GM23338 (cell line): ENCODE measurements at regions not wholly inside any gene's neighbourhood (a gene's known extent, or its start where the extent isn't known, plus 50 kb on each side); places are given as distances from the start of the nearest gene placed in this dataset.

Source experiments
- CREB1 ChIP-seq: fragments of 250-450 bp; sonication (Bioruptor Pico); IDR thresholded peaks from 2 replicates; pipeline ENCODE4 v1.5.0; 2020; ENCODE audit warnings: low read depth, mild to moderate bottlenecking, moderate library complexity
- EZH2 ChIP-seq: fragments of 200-600 bp; sonication (generic); IDR thresholded peaks from one replicate; pipeline ENCODE4 v1.8.0; 2017; ENCODE audit warnings: antibody characterized with exemption, mild to moderate bottlenecking, low read depth; ENCODE audit not compliant: unreplicated experiment
- EZH2phosphoT487 ChIP-seq: fragments of 200-600 bp; sonication (generic); IDR thresholded peaks from one replicate; pipeline ENCODE4 v1.8.1; 2018; ENCODE audit warnings: antibody characterized with exemption; ENCODE audit not compliant: unreplicated experiment
- JUNB ChIP-seq: IDR thresholded peaks from one replicate; pipeline ENCODE4 v1.6.1; 2016; ENCODE audit warnings: antibody characterized with exemption; ENCODE audit not compliant: unreplicated experiment
- NANOG ChIP-seq: IDR thresholded peaks from 2 replicates; pipeline ENCODE4 v1.6.1; 2016; ENCODE audit warnings: antibody characterized with exemption, borderline replicate concordance
- POLR2AphosphoS5 ChIP-seq: IDR thresholded peaks from 2 replicates; pipeline ENCODE4 v1.6.1; 2016; ENCODE audit warnings: antibody characterized with exemption, low read depth
- STAT1 ChIP-seq: IDR thresholded peaks from one replicate; pipeline ENCODE4 v1.6.1; 2016; ENCODE audit warnings: antibody characterized with exemption; ENCODE audit not compliant: unreplicated experiment
- ZNF114 ChIP-seq: fragments of 250-450 bp; sonication (Bioruptor Pico); IDR thresholded peaks from 2 replicates; pipeline ENCODE4 v1.5.0; 2020; ENCODE audit warnings: mild to moderate bottlenecking, moderate library complexity
- ZNF331 ChIP-seq: fragments of 250-450 bp; sonication (Bioruptor Pico); IDR thresholded peaks from 2 replicates; pipeline ENCODE4 v1.5.0; 2020; ENCODE audit warnings: low read depth, mild to moderate bottlenecking, moderate library complexity
- TF ChIP-seq, protein P1 (sequence below), 2 experiments: fragments of 200-600 bp in 1 of 2; sonication (generic) in 1 of 2; conservative IDR thresholded peaks; 2 replicates each; pipeline versions ENCODE4 v1.5.1 to v1.6.1; 2016 to 2017; ENCODE audit warnings: antibody characterized with exemption in 2 of 2, low read depth in 2 of 2, mild to moderate bottlenecking in 2 of 2, moderate library complexity in 1 of 2
- TF ChIP-seq, protein P2 (sequence below): fragments of 250-450 bp; sonication (Bioruptor Pico); IDR thresholded peaks from 2 replicates; pipeline ENCODE4 v1.5.0; 2020; ENCODE audit warnings: mild to moderate bottlenecking, moderate library complexity
- TF ChIP-seq, protein P3 (sequence below): IDR thresholded peaks from 2 replicates; pipeline ENCODE4 v1.6.1; 2016; ENCODE audit warnings: antibody characterized with exemption
- TF ChIP-seq, protein P4 (sequence below): IDR thresholded peaks from one replicate; pipeline ENCODE4 v1.6.1; 2018; ENCODE audit warnings: antibody characterized with exemption; ENCODE audit not compliant: unreplicated experiment

DNA sequence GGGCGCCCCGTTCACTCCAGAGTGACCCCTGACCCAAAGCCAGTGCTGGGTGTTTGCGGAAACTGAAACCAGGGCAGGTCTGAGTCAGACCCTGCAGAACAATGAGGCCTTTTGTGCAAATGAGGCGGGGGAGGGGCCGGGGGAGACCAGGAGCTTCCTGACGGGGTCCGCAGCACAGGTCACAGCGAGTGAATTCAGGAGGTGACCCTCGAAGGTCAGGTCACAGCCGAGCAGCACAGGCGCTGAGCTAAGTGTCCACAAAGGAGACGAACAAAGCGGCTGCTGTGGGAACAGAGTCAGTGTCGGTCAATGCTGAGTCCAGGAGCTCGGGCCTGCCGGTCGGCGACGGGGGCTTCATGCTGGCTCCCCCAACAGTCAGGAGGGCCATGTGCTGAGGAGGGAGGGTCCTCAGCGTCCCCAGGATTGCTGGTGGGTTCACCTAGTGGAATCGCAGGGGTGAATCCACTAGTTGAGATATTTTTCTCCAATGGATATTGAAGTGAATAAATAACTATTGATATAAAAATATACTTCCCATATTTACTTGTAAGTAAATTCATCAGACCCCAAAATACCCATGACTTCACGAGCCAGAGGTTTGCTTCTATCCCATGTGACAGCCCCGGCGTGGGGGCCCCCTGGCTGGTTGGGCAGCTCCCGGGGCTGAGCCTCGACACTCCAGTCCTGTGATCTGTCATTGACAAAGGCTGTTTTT, 188.4 kb upstream of the SULF2 start:
- TF ChIP-seq EZH2phosphoT487 (no peak), POLR2AphosphoS5 (no peak), EZH2 (no peak), NANOG (no peak), CREB1 (CRISPR knock-in tag) (no peak), JUNB (no peak), ZNF114 (CRISPR knock-in tag) (no peak), STAT1 (no peak), ZNF331 (CRISPR knock-in tag) (no peak)
- TF ChIP-seq, protein P1, sequence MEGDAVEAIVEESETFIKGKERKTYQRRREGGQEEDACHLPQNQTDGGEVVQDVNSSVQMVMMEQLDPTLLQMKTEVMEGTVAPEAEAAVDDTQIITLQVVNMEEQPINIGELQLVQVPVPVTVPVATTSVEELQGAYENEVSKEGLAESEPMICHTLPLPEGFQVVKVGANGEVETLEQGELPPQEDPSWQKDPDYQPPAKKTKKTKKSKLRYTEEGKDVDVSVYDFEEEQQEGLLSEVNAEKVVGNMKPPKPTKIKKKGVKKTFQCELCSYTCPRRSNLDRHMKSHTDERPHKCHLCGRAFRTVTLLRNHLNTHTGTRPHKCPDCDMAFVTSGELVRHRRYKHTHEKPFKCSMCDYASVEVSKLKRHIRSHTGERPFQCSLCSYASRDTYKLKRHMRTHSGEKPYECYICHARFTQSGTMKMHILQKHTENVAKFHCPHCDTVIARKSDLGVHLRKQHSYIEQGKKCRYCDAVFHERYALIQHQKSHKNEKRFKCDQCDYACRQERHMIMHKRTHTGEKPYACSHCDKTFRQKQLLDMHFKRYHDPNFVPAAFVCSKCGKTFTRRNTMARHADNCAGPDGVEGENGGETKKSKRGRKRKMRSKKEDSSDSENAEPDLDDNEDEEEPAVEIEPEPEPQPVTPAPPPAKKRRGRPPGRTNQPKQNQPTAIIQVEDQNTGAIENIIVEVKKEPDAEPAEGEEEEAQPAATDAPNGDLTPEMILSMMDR (conservative IDR thresholded peaks at IDR 0.05; ENCODE audit: low read depth in 2 of 2) = no peak
- TF ChIP-seq, protein P2, sequence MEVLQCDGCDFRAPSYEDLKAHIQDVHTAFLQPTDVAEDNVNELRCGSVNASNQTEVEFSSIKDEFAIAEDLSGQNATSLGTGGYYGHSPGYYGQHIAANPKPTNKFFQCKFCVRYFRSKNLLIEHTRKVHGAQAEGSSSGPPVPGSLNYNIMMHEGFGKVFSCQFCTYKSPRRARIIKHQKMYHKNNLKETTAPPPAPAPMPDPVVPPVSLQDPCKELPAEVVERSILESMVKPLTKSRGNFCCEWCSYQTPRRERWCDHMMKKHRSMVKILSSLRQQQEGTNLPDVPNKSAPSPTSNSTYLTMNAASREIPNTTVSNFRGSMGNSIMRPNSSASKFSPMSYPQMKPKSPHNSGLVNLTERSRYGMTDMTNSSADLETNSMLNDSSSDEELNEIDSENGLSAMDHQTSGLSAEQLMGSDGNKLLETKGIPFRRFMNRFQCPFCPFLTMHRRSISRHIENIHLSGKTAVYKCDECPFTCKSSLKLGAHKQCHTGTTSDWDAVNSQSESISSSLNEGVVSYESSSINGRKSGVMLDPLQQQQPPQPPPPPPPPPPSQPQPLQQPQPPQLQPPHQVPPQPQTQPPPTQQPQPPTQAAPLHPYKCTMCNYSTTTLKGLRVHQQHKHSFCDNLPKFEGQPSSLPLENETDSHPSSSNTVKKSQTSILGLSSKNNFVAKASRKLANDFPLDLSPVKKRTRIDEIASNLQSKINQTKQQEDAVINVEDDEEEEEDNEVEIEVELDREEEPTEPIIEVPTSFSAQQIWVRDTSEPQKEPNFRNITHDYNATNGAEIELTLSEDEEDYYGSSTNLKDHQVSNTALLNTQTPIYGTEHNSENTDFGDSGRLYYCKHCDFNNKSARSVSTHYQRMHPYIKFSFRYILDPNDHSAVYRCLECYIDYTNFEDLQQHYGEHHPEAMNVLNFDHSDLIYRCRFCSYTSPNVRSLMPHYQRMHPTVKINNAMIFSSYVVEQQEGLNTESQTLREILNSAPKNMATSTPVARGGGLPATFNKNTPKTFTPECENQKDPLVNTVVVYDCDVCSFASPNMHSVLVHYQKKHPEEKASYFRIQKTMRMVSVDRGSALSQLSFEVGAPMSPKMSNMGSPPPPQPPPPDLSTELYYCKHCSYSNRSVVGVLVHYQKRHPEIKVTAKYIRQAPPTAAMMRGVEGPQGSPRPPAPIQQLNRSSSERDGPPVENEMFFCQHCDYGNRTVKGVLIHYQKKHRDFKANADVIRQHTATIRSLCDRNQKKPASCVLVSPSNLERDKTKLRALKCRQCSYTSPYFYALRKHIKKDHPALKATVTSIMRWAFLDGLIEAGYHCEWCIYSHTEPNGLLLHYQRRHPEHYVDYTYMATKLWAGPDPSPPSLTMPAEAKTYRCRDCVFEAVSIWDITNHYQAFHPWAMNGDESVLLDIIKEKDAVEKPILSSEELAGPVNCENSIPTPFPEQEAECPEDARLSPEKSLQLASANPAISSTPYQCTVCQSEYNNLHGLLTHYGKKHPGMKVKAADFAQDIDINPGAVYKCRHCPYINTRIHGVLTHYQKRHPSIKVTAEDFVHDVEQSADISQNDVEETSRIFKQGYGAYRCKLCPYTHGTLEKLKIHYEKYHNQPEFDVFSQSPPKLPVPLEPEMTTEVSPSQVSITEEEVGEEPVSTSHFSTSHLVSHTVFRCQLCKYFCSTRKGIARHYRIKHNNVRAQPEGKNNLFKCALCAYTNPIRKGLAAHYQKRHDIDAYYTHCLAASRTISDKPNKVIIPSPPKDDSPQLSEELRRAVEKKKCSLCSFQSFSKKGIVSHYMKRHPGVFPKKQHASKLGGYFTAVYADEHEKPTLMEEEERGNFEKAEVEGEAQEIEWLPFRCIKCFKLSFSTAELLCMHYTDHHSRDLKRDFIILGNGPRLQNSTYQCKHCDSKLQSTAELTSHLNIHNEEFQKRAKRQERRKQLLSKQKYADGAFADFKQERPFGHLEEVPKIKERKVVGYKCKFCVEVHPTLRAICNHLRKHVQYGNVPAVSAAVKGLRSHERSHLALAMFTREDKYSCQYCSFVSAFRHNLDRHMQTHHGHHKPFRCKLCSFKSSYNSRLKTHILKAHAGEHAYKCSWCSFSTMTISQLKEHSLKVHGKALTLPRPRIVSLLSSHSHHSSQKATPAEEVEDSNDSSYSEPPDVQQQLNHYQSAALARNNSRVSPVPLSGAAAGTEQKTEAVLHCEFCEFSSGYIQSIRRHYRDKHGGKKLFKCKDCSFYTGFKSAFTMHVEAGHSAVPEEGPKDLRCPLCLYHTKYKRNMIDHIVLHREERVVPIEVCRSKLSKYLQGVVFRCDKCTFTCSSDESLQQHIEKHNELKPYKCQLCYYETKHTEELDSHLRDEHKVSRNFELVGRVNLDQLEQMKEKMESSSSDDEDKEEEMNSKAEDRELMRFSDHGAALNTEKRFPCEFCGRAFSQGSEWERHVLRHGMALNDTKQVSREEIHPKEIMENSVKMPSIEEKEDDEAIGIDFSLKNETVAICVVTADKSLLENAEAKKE (CRISPR knock-in tag) = no peak
- TF ChIP-seq, protein P3, sequence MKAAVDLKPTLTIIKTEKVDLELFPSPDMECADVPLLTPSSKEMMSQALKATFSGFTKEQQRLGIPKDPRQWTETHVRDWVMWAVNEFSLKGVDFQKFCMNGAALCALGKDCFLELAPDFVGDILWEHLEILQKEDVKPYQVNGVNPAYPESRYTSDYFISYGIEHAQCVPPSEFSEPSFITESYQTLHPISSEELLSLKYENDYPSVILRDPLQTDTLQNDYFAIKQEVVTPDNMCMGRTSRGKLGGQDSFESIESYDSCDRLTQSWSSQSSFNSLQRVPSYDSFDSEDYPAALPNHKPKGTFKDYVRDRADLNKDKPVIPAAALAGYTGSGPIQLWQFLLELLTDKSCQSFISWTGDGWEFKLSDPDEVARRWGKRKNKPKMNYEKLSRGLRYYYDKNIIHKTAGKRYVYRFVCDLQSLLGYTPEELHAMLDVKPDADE = no peak
- TF ChIP-seq, protein P4, sequence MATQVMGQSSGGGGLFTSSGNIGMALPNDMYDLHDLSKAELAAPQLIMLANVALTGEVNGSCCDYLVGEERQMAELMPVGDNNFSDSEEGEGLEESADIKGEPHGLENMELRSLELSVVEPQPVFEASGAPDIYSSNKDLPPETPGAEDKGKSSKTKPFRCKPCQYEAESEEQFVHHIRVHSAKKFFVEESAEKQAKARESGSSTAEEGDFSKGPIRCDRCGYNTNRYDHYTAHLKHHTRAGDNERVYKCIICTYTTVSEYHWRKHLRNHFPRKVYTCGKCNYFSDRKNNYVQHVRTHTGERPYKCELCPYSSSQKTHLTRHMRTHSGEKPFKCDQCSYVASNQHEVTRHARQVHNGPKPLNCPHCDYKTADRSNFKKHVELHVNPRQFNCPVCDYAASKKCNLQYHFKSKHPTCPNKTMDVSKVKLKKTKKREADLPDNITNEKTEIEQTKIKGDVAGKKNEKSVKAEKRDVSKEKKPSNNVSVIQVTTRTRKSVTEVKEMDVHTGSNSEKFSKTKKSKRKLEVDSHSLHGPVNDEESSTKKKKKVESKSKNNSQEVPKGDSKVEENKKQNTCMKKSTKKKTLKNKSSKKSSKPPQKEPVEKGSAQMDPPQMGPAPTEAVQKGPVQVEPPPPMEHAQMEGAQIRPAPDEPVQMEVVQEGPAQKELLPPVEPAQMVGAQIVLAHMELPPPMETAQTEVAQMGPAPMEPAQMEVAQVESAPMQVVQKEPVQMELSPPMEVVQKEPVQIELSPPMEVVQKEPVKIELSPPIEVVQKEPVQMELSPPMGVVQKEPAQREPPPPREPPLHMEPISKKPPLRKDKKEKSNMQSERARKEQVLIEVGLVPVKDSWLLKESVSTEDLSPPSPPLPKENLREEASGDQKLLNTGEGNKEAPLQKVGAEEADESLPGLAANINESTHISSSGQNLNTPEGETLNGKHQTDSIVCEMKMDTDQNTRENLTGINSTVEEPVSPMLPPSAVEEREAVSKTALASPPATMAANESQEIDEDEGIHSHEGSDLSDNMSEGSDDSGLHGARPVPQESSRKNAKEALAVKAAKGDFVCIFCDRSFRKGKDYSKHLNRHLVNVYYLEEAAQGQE = no peak
